Fibroblast of skin of right biceps (primary cell): ENCODE measurements at regions not wholly inside any gene's neighbourhood (a gene's known extent, or its start where the extent isn't known, plus 50 kb on each side); places are given as distances from the start of the nearest gene placed in this dataset.
"Not testable (repeated sequence)": the region's sequence is repeated elsewhere in the genome, so short reads cannot be mapped to it uniquely, and the experiment has no call there.

Source experiments
- DNase-seq: peaks from one replicate; pipeline ENCODE4 v3.0.0-alpha.2; 2013

- DNase-seq, result no peak
Observed at GRCh38 chr15:45970542-45970941, 335.7 kb downstream of the SQOR start.

GRCh38 chr15:45980366-45980765, 345.5 kb downstream of the SQOR start:
- no peak for DNase-seq

- no peak for DNase-seq
Observed at GRCh38 chr15:45981625-45982024, 346.8 kb downstream of the SQOR start.

GRCh38 chr15:45991863-45992262, 357.0 kb downstream of the SQOR start:
- DNase-seq, result no peak

- DNase-seq, result no peak
Observed at GRCh38 chr15:45993072-45993471, 358.2 kb downstream of the SQOR start.

- DNase-seq, result no peak
Observed at GRCh38 chr15:45993508-45993907, 358.7 kb downstream of the SQOR start.

GRCh38 chr15:45995800-45996199, 361.0 kb downstream of the SQOR start:
- DNase-seq, result no peak

GRCh38 chr15:46014532-46014931, 379.7 kb downstream of the SQOR start:
- no peak for DNase-seq

GRCh38 chr15:46034755-46035154, 399.9 kb downstream of the SQOR start:
- no peak for DNase-seq

GRCh38 chr15:46039703-46040102, 404.9 kb downstream of the SQOR start:
- no peak for DNase-seq

- DNase-seq, result no peak
Observed at GRCh38 chr15:46041905-46042304, 407.1 kb downstream of the SQOR start.

- no peak for DNase-seq
Observed at GRCh38 chr15:46059921-46060594, 425.2 kb downstream of the SQOR start.

GRCh38 chr15:46061002-46061401, 426.2 kb downstream of the SQOR start:
- DNase-seq, result no peak

GRCh38 chr15:46077220-46077619, 442.4 kb downstream of the SQOR start:
- DNase-seq, result no peak

- DNase-seq, result no peak
Observed at GRCh38 chr15:46079046-46079445, 444.2 kb downstream of the SQOR start.

- DNase-seq, result peak; percentile 4
Observed at GRCh38 chr15:46080016-46080415, 445.2 kb downstream of the SQOR start.

GRCh38 chr15:46088486-46089445, 453.9 kb downstream of the SQOR start:
- peak; percentile 60 for DNase-seq

GRCh38 chr15:46089467-46089935, 454.7 kb downstream of the SQOR start:
- peak; percentile 36 for DNase-seq

GRCh38 chr15:46091860-46092450, 457.1 kb downstream of the SQOR start:
- DNase-seq, result peak; percentile 47

GRCh38 chr15:46098006-46098405, 463.2 kb downstream of the SQOR start:
- DNase-seq, result not testable (repeated sequence)

GRCh38 chr15:46110755-46111154, 475.9 kb downstream of the SQOR start:
- no peak for DNase-seq

- no peak for DNase-seq
Observed at GRCh38 chr15:46111730-46112129, 476.9 kb downstream of the SQOR start.

- peak; percentile 52 for DNase-seq
Observed at GRCh38 chr15:46117071-46117470, 482.2 kb downstream of the SQOR start.

- no peak for DNase-seq
Observed at GRCh38 chr15:46120713-46121112, 485.9 kb downstream of the SQOR start.
